GM19043 (cell line): ENCODE measurements at regions not wholly inside any gene's neighbourhood (a gene's known extent, or its start where the extent isn't known, plus 50 kb on each side); places are given as distances from the start of the nearest gene placed in this dataset.

Experiments
- ATAC-seq: cut with Tn5 transposase; IDR thresholded peaks from one replicate; pipeline ENCODE4 v1.9.1; 2021; ENCODE audit warnings: low read depth; ENCODE audit not compliant: unreplicated experiment

GRCh38 chr1:30490554-30491053 is 232.8 kb downstream of the MATN1 start:
- ATAC-seq, result no peak

DNA sequence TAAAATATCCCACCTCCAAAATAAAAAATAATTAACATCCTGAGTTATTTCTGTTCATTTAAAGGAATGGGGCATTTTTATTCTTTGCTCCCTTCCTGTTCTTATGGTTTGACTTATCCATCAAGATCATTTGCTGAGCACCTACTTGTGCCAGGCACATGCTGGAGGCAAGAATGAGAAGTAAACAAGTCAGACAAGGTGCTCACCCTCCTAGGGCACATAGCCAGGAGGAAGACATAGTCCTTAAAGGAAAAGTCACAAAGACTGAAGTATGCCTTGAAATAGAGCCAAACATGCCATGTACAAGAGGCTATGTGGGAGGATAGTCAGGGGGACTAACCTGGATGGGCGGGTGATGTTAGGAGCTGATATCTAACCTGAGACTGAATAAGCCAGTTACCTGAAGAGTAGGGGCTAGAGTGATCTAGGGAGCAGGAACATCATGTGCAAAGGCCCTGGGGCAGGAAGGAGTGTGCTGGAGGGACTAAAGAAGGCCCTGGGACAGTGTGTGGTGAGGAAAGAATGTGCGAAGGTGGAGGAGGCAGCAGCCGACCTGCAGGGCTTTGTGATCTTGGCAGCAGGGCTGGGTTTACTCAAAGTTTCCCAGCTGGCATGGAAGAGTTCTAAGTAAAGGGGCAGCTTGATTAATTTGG is 233.5 kb downstream of the MATN1 start:
- ATAC-seq, result no peak

- no peak for ATAC-seq
Measured at GRCh38 chr1:30488324-30488913, 235.0 kb downstream of the MATN1 start.

DNA sequence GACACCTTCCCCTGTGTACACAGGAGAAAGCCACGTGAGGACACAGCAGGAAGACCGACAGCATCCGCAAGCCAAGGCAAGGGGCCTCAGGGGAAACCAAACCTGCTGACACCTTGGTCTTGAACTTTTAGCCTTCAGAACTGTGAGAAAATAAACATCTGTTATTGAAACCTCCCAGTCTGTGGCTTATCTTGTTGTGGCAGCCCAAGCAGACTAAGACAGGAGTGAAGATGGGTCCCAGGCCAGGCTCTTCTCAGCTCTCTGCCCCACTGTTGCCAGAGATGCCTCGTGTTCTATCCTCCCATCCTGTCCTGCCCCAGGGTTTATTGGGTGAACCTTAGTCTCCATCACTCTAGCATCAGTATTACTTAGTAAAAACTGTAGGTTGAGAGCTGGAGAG is 236.3 kb downstream of the MATN1 start:
- ATAC-seq, result no peak

DNA sequence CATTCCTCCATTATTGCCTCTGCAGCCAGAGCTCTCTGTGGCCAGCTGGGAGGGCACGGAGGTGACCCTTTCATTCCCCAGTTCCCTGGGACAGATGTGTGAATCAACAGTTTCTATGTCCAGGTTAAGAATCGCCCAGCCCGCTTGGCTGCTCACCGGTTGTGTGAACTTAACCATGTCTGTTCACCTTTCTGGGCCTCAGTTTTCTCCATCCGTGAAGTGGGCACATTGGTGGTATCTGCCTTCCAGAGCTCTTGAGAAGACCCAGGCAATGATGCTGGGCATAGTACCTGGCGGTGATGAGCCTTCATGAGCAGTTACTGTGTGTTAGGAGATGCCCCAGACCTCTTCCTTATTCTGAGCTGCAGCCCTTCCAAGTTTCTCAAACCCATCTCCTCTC is 238.3 kb downstream of the MATN1 start:
- ATAC-seq, result no peak

DNA sequence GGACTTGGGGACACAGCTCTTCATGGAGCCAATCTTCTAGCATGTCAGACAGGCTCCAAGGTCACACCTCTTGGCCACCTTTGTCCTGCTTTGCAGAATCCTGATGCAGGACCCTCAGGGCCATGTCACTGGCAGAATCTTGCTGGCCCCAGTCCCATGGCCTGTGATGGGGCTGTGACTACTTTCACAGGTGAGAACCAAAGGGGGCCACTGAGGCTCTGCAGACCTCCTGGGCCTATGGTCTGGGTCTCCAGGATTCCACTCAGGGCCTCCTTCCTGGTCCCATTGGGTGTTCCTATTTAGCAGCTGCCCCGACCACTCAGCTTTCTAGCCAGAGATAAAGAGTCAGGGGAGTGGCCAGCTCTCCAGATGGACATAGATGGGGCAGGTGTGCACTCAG is 238.7 kb downstream of the MATN1 start:
- no peak for ATAC-seq

DNA sequence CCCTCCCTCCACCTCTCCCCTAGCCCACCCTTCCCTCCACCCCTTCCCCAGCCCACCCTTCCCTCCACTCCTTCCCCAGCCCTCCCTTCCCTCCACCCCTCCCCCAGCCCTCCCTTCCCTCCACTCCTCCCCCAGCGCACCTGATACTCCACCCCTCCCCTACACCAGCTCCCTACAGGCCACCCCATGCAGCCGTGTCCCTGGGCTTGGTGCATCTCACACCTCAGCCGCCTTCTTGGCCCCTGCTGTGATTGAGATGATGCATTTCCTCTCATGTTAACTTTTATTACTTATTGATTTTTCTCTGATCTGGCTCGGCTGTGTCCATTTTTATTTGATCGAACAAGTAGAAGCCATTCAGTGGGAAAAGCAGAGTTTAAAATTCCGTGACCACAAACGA is 243.8 kb downstream of the MATN1 start:
- no peak for ATAC-seq

GRCh38 chr1:30478799-30479563 is 244.4 kb downstream of the MATN1 start:
- ATAC-seq, result no peak

- no peak for ATAC-seq
Measured at GRCh38 chr1:30478283-30478682, 245.1 kb downstream of the MATN1 start.

- ATAC-seq, result no peak
Measured at GRCh38 chr1:30477588-30477987, 245.8 kb downstream of the MATN1 start.

DNA sequence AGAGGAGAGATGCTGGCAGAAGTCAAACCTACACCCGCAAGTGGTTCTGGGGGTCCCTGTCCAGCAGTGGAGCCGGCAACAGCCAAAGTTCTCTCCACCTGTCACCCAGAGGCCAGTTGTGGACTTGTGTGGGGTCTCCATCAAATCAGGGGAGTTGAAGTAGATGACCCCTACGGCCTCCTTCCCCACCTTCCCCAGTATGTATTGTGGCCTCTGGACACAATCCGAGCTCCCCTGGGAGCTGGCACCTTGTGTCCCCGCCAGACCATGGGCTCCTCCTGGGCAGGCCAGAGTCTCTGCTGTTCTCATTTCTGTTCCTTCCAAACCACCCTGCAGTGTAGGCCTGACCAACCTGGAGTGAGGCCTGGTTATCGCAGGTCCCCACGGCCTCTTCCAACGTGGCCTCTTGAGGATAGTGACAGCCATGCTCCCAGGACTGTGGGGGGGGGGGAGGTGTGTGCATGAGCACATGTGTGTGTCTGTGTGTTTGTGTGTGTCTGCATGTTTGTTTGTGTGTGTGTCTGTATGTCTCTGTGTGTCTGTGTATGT is 246.4 kb downstream of the MATN1 start:
- no peak for ATAC-seq

DNA sequence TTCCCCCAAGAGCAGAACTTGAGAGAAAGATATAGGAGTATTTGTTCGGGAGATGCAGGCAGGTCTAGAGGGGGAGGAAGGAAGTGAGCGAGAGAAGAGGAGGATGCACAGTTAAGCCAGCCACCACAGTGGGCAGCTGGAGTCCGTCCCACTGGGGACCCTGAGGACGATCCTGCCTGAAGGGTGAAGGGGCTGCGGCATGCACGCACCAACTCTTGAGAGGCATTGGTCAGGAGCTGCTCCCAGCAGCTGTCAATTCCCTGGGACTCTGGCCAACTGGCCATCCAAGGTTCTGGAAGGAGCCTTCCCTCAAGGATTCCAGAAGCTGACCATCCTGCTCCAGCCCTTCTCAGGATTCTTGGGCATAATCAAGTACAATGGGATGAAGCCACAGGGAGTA is 246.9 kb downstream of the MATN1 start:
- no peak for ATAC-seq

DNA sequence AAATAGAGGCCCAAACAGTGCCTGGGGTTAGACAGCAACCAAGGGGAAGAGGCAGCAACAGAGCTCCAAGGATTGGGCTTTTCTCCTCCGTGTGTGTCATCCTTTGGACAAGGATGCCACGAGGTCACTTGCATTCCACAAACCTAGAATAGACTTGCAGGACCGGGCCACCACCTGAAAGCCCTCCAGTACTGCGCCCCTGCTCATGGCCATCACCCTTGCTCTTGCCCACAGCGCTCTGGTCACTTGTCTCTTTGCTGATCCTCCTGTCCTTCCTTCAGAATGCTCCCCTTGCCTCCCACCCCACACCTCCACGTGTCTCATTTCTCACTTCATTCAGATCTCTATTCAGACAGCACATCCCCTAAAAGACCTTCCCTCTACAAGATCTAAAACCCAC is 247.4 kb downstream of the MATN1 start:
- no peak for ATAC-seq

GRCh38 chr1:30475201-30475600 is 248.2 kb downstream of the MATN1 start:
- ATAC-seq, result no peak

DNA sequence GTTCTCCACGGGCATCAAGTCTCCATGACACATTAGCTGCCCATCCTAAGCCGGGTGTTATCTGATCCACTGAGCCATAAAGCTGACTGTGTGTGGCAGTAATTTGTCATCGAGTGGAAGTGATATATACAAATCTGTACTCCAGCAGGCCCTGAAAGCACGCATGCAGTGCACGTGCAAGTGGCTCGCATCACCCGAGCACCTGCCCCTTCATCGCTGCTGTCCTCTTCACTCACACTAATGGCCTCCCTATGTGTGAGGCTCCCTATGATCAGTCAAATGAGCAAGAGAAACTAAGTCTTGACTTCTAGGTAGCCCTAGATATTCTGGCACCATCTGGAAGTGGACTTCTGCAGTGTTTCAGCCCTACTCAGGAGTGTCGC is 248.6 kb downstream of the MATN1 start:
- ATAC-seq, result no peak

- no peak for ATAC-seq
Measured at GRCh38 chr1:30473922-30474817, 249.2 kb downstream of the MATN1 start.

- no peak for ATAC-seq
Measured at GRCh38 chr1:30472526-30472925, 250.9 kb downstream of the MATN1 start.

DNA sequence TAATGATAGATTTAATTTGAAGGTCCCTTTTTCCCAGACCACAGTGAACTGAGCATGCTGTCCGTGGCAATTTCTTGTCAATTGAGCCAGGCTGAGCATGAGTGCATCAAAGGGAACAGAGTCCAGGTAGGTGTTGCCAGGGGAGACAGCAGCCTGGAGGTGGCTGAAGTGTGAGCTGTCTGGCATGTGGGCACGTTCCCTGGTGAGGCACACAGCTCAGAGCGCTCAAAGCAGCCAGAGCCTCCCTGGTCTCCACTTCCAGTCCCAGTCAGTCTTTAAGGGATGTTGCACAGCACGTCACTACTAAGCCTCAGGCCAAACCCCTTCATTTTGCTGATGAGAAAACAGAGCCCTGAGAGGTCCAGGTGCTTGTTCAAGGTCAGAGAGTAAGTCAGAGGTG is 251.4 kb downstream of the MATN1 start:
- ATAC-seq, result no peak

GRCh38 chr1:30471307-30471706 is 252.1 kb downstream of the MATN1 start:
- ATAC-seq, result no peak

DNA sequence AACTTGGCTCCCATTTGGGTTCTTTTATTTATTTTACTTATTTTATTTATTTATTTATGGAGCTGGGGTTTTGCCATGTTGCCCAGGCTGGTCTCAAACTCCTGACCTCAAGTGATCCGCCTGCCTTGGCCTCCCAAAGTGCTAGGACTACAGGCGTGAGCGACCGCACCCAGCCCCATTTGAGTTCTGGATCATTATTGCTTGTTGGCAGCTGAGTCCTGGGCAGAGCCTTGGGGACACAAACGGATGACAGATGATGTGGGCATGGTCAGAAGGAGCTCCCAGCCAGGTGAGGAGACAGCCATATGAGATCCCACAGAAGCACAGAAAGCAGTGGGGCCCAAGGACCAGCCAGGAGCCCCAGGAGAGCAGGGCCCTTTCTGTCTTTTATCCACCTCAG is 254.0 kb downstream of the MATN1 start:
- no peak for ATAC-seq

DNA sequence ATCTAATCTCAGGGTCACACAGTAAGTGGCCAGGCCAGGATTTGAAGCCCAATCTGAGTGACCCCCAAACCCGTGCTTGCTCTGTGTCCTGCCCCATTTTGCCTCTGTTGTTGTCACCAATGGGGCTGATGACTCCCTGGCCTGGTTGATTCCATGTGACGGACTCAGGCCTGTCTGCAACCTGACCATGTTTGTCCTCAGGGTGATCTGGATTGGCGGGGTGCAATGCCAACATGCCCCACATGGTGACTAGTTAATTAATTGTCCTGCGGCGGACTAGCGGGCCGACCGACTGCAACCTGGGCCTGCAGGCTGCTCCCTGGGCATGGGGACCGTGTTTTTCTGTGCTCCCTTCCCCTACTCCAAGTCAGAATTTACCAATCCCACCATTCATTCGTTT is 256.3 kb downstream of the MATN1 start:
- no peak for ATAC-seq
